ENCODE measurements at regions not wholly inside any gene's neighbourhood (a gene's known extent, or its start where the extent isn't known, plus 50 kb on each side); places are given as distances from the start of the nearest gene placed in this dataset.
A peak's percentile ranks its signal among the peaks of the same experiment; 100 is the strongest.

DNA sequence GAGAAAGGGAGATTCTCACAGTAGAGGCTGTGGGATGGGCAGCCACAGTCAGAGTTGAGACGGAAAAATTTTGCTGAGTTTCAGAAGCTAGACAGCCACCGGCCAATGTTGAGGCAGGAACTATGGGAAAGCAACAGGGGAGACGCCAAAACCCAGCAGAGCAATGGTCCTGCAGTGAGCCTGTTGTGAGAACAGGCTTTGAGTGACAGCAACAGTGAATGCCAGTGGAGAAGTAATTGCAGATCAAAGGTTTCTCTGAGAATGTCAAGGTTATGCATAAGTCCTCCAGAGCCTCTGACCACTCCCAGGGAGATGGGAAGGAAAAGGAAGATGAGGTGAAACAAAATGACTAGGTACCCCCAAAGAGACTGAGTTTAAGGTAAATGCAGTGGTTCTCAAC lies 54.2 kb upstream of the DAAM1 start:
- Histone ChIP-seq H3K4me2 (ENCODE audit: low read depth, low read length) (no peak overlapping the region), H3K9ac (ENCODE audit: insufficient read depth, low read depth, low read length) (no peak overlapping the region), H3K9me3 (ENCODE audit: low read length) (no peaks in the 10 kb centered on the region), H2AFZ (ENCODE audit: low read length) (no peak overlapping the region), H3K27ac (ENCODE audit: extremely low read length, insufficient read depth, low read length) (no peak overlapping the region), H3K79me2 (ENCODE audit: insufficient read depth, low read length) (no peaks in the 10 kb centered on the region), H3K36me3 (replicated peaks in 1 of 2; ENCODE audit: control insufficient read depth in 1 of 2, insufficient read depth in 2 of 2, low read length in 2 of 2) (no peaks in the 10 kb centered on the region), H3K4me1 (ENCODE audit: insufficient read depth, low read length) (peaks cover 10% of the 10 kb centered on the region), H3K27me3 (ENCODE audit: control insufficient read depth in 1 of 2, insufficient read depth in 2 of 2, low read length in 2 of 2) (peaks cover 0 to 2% of the 10 kb centered on the region in 2 experiments; a peak in 1 of 5 replicates), H3K4me3 (replicated peaks in 1 of 3; ENCODE audit: insufficient read depth in 1 of 3, low read depth in 2 of 3, low read length in 3 of 3) (no peak overlapping the region), H4K20me1 (ENCODE audit: insufficient read depth, low read length) (no peaks in the 10 kb centered on the region)
- TF ChIP-seq RBM22 (optimal IDR thresholded peaks at IDR 0.05; ENCODE audit: low read length) (no peak), NR2F2 (IDR thresholded peaks at IDR 0.05; ENCODE audit: borderline replicate concordance, low read depth) (no peak), FOXP1 (IDR thresholded peaks at IDR 0.05) (no peak), FOXP1 (CRISPR knock-in tag; IDR thresholded peaks at IDR 0.05) (no peak), ZFP90 (CRISPR knock-in tag; IDR thresholded peaks at IDR 0.05; ENCODE audit: borderline replicate concordance) (no peak), ZNF20 (CRISPR knock-in tag; IDR thresholded peaks at IDR 0.05) (no peak)
- TF ChIP-seq, protein P1, sequence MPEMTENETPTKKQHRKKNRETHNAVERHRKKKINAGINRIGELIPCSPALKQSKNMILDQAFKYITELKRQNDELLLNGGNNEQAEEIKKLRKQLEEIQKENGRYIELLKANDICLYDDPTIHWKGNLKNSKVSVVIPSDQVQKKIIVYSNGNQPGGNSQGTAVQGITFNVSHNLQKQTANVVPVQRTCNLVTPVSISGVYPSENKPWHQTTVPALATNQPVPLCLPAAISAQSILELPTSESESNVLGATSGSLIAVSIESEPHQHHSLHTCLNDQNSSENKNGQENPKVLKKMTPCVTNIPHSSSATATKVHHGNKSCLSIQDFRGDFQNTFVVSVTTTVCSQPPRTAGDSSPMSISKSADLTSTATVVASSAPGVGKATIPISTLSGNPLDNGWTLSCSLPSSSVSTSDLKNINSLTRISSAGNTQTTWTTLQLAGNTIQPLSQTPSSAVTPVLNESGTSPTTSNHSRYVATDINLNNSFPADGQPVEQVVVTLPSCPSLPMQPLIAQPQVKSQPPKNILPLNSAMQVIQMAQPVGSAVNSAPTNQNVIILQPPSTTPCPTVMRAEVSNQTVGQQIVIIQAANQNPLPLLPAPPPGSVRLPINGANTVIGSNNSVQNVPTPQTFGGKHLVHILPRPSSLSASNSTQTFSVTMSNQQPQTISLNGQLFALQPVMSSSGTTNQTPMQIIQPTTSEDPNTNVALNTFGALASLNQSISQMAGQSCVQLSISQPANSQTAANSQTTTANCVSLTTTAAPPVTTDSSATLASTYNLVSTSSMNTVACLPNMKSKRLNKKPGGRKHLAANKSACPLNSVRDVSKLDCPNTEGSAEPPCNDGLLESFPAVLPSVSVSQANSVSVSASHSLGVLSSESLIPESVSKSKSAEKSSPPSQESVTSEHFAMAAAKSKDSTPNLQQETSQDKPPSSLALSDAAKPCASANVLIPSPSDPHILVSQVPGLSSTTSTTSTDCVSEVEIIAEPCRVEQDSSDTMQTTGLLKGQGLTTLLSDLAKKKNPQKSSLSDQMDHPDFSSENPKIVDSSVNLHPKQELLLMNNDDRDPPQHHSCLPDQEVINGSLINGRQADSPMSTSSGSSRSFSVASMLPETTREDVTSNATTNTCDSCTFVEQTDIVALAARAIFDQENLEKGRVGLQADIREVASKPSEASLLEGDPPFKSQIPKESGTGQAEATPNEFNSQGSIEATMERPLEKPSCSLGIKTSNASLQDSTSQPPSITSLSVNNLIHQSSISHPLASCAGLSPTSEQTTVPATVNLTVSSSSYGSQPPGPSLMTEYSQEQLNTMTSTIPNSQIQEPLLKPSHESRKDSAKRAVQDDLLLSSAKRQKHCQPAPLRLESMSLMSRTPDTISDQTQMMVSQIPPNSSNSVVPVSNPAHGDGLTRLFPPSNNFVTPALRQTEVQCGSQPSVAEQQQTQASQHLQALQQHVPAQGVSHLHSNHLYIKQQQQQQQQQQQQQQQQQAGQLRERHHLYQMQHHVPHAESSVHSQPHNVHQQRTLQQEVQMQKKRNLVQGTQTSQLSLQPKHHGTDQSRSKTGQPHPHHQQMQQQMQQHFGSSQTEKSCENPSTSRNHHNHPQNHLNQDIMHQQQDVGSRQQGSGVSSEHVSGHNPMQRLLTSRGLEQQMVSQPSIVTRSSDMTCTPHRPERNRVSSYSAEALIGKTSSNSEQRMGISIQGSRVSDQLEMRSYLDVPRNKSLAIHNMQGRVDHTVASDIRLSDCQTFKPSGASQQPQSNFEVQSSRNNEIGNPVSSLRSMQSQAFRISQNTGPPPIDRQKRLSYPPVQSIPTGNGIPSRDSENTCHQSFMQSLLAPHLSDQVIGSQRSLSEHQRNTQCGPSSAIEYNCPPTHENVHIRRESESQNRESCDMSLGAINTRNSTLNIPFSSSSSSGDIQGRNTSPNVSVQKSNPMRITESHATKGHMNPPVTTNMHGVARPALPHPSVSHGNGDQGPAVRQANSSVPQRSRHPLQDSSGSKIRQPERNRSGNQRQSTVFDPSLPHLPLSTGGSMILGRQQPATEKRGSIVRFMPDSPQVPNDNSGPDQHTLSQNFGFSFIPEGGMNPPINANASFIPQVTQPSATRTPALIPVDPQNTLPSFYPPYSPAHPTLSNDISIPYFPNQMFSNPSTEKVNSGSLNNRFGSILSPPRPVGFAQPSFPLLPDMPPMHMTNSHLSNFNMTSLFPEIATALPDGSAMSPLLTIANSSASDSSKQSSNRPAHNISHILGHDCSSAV (CRISPR knock-in tag; IDR thresholded peaks at IDR 0.05; ENCODE audit: borderline replicate concordance) = no peak
- TF ChIP-seq, protein P2, sequence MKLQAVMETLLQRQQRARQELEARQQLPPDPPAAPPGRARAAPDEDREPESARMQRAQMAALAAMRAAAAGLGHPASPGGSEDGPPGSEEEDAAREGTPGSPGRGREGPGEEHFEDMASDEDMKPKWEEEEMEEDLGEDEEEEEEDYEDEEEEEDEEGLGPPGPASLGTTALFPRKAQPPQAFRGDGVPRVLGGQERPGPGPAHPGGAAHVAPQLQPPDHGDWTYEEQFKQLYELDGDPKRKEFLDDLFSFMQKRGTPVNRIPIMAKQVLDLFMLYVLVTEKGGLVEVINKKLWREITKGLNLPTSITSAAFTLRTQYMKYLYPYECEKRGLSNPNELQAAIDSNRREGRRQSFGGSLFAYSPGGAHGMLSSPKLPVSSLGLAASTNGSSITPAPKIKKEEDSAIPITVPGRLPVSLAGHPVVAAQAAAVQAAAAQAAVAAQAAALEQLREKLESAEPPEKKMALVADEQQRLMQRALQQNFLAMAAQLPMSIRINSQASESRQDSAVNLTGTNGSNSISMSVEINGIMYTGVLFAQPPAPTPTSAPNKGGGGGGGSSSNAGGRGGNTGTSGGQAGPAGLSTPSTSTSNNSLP (IDR thresholded peaks at IDR 0.05; ENCODE audit: low read depth, low read length) = no peak
- TF ChIP-seq, protein P3, sequence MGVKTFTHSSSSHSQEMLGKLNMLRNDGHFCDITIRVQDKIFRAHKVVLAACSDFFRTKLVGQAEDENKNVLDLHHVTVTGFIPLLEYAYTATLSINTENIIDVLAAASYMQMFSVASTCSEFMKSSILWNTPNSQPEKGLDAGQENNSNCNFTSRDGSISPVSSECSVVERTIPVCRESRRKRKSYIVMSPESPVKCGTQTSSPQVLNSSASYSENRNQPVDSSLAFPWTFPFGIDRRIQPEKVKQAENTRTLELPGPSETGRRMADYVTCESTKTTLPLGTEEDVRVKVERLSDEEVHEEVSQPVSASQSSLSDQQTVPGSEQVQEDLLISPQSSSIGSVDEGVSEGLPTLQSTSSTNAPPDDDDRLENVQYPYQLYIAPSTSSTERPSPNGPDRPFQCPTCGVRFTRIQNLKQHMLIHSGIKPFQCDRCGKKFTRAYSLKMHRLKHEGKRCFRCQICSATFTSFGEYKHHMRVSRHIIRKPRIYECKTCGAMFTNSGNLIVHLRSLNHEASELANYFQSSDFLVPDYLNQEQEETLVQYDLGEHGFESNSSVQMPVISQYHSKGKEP (CRISPR knock-in tag; IDR thresholded peaks at IDR 0.05) = no peak
- ChIA-PET POLR2A (interaction anchor here (0.8 kb wide), 1 partner anchor 54 kb away, joined by 3 read pairs; the partner anchor contains the start of gene DAAM1), CTCF (ENCODE audit: low intra/inter-chr PET ratio, low total read pairs) (no interaction called here)
- ATAC-seq = 0 out of 3 replicates have a peak, but pooled peaks have one; percentile 28
- BruUV-seq (replicated peaks) = no TSS peak
- WGBS (ENCODE audit: low lambda C conversion rate) = 3% methylated on average over 3 of the region's 3 CpGs
- no peak for FAIRE-seq
- DNase-seq (ENCODE audit: low spot score) = peak; percentile 5
- in situ Hi-C loops (cut with HindIII; ENCODE audit: extremely low pct_ligation_motif_present, low pct_unique_long_range_greater_than_20kb) (no loop called here), intact Hi-C loops (cut with micrococcal nuclease; ENCODE audit: unreplicated experiment) (loop anchor here (2.0 kb wide), 1 partner anchor 14 kb away; no protein-coding TSS in a partner anchor)

Data from HepG2 (cell line).